GM10266 (cell line): ENCODE measurements at regions not wholly inside any gene's neighbourhood (a gene's known extent, or its start where the extent isn't known, plus 50 kb on each side); places are given as distances from the start of the nearest gene placed in this dataset.

ENCODE experiments used
- DNase-seq: peaks from one replicate; pipeline ENCODE4 v3.0.0; 2012; ENCODE audit errors: extremely low spot score
- CTCF ChIP-seq: IDR thresholded peaks from 2 replicates; pipeline ENCODE4 v1.5.1; 2012; ENCODE audit warnings: mild to moderate bottlenecking, low read depth; ENCODE audit not compliant: control insufficient read depth, insufficient read depth; ENCODE audit errors: missing control alignments

GRCh38 chr1:14246471-14246870 lies 352.0 kb upstream of the KAZN start:
- TF ChIP-seq CTCF, result no peak
- no peak for DNase-seq

GRCh38 chr1:14247666-14248065 lies 350.8 kb upstream of the KAZN start:
- no peak for DNase-seq

GRCh38 chr1:14251871-14252270 lies 346.6 kb upstream of the KAZN start:
- no peak for TF ChIP-seq CTCF

More at GRCh38 chr1:14247666-14248065, 350.8 kb upstream of the KAZN start:
- TF ChIP-seq CTCF, result no peak

GRCh38 chr1:14253676-14254075 lies 344.8 kb upstream of the KAZN start:
- no peak for TF ChIP-seq CTCF

More at GRCh38 chr1:14251871-14252270, 346.6 kb upstream of the KAZN start:
- DNase-seq, result no peak

GRCh38 chr1:14254251-14254650 lies 344.2 kb upstream of the KAZN start:
- DNase-seq, result no peak

More at GRCh38 chr1:14253676-14254075, 344.8 kb upstream of the KAZN start:
- DNase-seq, result no peak

GRCh38 chr1:14255233-14255632 lies 343.3 kb upstream of the KAZN start:
- no peak for TF ChIP-seq CTCF
- no peak for DNase-seq

More at GRCh38 chr1:14254251-14254650, 344.2 kb upstream of the KAZN start:
- no peak for TF ChIP-seq CTCF

- DNase-seq, result no peak
- no peak for TF ChIP-seq CTCF
Observed at GRCh38 chr1:14255711-14256110, 342.8 kb upstream of the KAZN start.
